ENCODE measurements at regions not wholly inside any gene's neighbourhood (a gene's known extent, or its start where the extent isn't known, plus 50 kb on each side); places are given as distances from the start of the nearest gene placed in this dataset.

- TF ChIP-seq CTCF (IDR thresholded peaks at IDR 0.05) (no peak), POLR2A (IDR thresholded peaks at IDR 0.05) (no peak)
Observed at GRCh38 chr2:221130431-221130830, 441.7 kb downstream of the EPHA4 start.
